COLO668 (cell line): ENCODE measurements at regions not wholly inside any gene's neighbourhood (a gene's known extent, or its start where the extent isn't known, plus 50 kb on each side); places are given as distances from the start of the nearest gene placed in this dataset.

Experiments
- DNase-seq: peaks from one replicate; lab custom pipeline; 2025; ENCODE audit not compliant: unreplicated experiment; lab: John Stamatoyannopoulos, UW

DNA sequence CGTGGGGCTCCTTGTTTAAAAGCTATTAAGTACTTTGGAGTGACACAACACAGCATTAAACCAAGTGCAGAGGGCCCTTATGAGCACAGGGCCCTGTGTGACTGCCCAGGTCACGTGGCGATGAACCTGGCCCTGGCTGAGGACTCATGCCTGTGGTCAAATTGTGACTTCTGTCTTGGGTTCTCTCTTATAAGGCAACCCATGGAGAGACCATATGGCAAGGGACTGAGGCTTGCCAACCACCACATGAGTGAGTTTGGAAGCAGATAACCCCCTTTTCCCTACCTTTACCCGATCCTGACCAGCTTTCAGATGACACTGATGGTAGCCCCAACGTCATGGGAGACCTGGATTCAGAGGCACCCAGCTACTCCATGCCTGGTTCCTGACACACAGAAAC, 140.5 kb downstream of the ZBTB18 start:
- DNase-seq = no peak

DNA sequence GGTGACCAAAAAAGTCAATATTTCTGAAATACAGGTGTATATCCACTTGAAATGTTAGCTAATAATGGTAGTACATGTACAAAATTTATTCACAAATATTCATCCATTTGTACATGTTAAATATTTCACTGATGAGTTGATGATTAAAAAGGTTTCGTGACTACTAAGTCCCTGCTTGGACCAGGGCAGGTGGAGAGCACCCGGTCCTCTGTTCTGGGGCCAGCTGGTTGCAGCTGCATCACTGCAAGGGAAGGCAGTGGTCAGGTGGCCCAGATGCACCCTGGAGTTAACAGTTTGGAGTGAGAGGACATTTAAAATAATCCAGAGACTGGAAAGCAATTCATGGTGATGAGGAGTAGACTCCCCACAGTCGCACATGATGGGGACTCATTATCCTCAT, 141.2 kb downstream of the ZBTB18 start:
- no peak for DNase-seq

DNA sequence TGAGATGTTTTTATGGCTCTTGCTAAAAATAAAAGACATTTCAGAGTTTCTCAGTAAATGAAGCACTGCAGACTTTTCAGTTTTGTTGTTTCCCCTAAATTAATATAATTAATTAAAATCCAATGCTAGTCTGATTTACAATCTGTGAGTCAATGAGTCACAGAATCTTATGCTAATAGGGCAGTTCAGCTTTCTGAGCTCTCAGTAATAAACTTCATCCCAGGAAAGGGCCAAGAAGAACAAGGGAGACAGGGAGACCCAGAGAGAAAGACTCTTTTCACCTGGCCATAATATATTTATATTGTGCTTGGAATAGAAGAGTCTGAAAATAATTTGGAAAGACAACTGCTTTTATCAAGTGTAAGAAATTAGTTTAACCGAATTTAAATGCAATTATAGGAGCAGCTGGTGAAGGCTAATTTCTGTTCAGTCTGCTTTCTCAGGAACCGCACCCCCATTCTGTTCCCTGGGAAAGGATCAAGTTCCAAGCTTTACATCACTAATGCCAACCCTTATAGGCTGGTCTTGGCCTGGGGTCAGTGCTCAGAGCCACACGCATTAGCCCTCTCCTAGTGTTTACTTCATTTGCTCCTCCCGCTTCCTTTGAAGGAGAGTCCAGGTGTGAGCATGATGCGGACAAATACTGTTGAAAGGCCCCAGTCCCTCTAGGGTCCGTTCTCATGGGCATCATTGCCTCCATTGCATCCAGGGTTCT, 145.6 kb downstream of the ZBTB18 start:
- no peak for DNase-seq

DNA sequence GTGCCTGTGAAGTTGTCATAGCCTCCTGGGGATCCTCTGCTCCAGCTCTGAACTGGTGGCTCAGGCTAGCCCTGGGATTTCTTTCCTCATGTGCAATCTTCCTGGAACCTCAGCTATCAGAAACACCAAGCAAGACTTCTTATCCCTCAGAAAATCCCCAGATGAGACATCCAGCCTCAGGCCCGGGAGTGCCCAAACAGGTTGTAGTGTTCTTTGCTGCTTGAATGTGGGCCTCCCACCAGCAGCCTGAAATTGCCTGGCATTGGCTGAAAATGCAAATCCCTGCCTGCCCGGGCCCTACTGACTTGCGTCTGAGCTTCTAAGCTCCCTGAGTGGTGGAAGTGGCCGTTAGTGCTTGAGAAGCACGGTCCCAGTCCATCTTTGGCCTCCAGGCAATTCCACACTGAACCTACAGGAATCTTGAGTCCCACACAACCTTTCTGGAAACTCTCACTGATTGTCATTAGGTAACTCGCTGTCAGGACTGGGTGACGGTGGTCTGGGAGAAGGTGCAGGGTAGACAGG, 146.8 kb downstream of the ZBTB18 start:
- no peak for DNase-seq

DNA sequence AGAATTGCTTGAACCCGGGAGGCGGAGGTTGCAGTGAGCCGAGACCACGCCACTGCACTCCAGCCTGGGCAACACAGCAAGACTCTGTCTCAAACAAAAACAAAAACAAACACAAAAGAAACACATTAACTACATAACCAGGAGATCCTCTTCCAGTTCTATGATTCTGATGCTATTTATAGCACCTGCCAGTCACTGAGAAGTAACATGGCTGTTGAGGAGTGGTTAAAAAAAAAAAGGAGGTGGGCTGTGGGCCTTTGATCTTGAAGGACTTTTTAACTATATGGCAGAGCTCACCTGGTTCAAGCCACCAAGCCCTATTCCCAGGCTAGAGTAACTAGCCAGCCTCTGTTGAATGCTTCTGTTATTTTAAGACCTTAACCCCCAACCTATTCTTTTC, 148.8 kb downstream of the ZBTB18 start:
- no peak for DNase-seq

DNA sequence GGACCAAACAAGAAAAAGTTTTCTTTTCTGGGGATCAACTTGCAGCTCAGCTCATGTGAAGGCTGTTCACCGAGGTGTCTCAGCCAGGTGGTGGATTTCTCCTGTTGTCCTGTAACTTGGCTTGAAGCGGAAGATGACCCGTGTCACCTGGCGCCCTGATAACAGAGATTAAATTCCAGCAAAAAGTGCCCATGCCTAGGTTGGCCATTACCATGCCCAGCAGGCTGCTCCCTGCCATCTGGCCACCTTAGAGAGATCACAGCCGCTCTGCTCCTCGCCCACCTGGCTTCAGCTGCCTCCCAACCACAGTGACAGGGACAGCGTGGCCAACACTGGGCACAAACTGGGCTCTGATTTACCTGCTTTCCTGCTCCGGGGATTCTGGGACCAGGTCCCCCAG, 149.5 kb downstream of the ZBTB18 start:
- no peak for DNase-seq

DNA sequence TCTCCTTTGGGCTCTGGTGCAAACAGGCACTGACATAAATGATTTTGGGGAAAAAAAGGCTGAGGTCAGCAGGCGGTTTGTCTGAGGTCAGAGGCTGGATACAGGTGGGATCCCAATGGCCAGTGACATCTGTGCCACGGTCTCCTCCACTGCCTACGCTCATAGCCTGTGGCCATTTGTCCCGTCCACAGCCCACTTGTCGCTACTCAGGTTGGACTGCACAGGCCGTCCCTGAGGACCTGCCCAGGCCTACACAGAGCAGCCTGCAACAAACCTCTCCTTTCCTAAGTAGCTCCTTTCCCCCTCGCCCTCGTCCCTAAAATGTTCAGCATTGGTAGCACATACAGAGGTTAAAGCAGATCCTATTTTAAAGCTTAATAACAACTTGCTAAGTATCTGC, 150.7 kb downstream of the ZBTB18 start:
- DNase-seq = no peak

DNA sequence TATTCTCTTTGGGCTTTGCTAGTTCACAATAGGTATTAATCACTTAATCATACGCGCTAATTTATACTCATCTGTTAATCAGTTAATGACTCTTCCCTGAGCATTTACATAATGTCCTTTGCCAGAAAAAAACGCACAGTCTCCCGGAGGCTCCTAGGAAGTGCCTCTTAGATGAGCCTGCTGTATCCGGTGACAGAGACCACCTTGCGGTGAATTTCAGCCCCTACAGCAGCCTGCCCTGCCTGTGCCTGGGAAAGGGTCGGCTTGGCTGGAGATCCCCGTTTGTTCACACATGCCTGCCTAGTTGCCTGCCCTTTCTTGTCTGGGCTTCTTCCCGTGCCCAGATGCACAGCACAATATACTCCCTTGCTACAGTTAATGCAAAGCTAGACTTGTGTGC, 152.9 kb downstream of the ZBTB18 start:
- DNase-seq = no peak

DNA sequence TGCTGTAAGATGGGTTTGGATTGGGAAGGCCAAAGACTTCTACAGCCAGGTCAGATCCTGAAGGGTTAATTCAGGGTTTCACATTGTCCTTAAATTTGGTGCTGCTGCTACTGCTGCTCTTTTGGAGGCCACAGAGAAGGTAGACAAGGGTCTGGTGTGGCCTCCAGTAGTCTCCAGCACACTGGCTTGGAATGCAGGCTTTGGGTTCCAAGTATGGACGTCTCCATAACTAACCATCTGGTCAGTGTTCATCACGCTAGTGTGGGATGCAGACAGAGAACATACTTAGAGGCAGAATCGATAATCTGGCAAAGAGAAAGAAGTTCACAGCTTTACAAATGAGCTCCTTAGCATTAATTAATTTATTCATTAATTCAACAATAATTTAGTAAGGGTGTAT, 154.1 kb downstream of the ZBTB18 start:
- DNase-seq = no peak

DNA sequence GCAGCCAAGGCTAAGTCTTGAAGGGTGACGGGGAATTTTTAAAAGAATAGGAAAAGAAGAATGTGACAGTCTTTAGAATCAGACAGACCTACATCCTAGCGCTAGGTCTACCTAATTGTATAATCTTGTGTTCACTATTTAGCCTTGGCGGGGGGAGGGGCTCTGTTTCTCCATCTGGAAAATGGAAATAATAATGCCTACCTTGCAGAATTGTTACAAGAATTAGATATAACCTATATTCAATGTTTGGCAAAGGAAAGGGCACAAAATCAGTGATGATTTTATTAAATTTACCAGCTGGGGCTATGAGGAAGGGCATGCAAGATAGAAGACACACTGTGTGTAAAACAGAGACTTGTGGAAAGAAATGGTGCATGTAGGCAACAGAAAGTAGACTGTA, 154.8 kb downstream of the ZBTB18 start:
- DNase-seq = no peak

DNA sequence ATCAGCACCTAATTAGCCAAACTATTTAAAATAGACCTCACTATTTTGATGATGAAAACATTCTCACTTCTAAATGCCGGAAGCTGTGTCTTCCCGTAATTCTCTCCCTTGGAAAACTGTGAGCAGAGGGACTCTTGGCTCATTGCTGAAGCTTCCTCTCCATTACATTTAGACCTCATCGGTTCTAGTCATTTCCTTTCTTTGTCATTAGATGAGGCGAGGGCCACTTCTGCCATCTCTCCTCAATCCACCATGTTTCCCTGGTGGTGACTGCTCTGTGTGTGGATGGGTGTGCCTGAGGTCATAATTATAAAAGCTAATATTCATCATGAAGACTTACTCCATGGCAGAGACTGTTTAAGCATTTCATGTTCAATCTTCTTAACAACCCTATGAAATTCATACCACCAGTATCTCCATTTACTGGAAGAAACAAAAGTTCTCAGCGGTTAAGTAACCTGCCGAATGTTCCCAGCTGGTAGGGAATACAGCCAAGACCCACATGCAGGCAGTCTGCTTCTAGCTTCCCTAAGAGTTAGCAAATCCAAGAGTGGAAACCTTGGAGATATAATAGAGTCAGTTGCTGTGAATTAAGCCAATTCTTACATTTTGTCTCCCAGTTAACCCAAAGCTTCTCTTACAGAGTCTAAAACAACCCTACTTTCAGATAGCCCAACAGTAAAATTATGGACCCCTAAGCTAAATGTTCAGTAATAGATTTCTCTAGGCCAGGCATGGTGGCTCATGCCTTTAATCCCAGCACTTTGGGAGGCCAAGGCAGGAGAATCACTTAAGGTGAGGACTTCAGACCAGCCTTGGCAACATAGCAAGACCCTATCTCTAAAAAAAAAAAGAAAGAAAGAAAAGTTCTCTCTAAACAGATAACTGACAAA, 156.2 kb downstream of the ZBTB18 start:
- no peak for DNase-seq

DNA sequence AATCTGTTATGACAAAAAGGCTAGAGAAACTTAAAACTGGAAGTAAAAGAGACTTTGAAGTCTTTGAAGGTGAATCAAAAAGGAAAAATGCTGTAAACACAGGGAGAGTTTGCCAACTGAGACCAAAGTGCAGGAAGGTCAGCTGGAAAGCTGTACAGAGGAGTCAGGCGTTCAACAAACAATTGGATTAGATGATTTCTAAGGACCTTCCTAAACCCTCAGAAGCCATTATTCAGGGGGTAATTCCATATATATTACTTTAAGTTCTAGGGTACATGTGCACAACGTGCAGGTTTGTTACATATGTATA, 156.8 kb downstream of the ZBTB18 start:
- DNase-seq = no peak

DNA sequence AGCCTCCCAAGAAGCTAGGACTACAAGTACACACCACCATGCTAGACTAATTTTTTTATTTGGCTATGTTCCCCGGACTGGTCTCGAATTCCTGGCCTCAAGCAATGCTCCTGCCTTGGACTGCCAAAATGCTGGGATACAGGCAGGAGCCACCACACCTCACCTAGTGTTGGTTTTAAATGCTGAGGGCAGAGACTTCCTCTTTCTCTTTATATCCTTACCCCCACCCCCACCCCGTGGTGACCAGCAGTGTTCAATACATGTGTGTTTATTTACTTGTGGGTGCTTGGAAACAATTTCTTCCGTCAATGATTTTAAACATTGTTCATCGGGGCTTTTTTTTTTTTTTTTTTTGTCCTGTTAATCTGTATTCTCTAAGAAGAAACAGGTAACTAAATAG, 158.9 kb downstream of the ZBTB18 start:
- DNase-seq = no peak

DNA sequence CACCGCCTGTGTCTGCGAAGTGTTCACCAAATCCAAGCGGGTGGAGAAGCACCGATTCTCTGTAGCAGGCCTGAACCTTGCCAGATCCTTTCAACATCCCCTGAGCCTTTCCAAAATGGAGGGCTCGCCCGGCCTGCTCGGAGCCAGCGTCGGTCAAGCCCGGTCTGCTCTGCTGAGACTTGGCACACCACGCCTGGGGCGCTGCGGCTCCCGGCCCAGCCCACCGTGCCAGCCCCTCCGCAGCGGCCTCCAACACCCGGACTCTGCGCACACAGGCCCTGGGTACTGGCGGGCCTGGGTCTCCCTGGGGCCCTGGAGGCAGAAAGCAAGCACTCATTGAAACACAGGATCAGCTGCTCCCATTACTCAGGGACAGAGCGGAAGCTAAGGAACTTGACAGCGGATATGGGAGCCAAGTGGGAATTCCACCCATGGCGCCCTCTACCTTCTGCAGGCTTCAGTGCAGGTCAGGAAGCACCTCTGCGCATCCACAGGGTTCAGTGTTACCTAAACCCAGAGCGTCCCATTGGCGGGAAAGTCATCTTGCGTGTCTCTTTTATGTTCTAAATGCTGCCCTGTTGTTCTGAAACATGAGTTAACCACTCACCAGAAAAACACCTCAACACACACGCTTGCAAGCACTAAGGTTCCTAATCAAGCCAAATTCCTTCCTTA, 159.9 kb downstream of the ZBTB18 start:
- peak; percentile 21 for DNase-seq

DNA sequence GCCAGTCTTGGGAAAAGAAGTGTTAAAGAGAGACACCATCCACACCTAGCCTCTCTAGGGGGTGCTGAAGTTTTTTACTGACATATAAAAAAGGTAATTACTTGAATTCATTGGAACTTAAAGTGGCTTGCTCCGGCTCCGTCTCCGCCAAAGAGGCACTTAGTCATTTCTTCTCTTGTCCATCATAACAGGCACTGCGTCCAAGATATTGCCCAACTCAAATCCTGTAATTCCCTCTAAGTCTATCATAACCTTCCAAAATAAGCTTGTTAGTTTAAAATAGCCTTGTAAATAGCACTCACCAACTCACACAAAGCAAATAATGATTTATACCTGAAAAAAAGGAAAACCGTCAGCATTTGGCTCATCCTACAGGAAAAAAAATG, 160.5 kb downstream of the ZBTB18 start:
- no peak for DNase-seq

DNA sequence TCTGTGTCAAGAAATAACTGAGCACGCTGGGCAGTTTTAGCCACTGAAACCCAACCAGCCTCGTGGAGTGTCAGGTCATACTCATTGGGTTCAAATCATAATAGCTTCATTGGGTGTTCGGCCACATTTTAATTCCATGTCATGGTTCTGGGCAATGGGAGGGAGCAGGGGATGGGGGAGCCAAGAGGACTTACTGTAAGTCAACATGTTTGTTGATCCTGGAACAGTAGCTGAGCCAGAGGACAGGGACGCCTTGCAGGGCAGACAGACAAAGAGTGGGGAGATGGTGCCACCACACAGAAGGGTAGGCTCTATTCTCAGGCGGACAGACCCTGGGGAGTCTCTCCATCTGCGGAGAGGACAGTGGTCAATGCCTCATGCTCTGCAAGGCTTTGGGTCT, 161.1 kb downstream of the ZBTB18 start:
- DNase-seq = no peak

DNA sequence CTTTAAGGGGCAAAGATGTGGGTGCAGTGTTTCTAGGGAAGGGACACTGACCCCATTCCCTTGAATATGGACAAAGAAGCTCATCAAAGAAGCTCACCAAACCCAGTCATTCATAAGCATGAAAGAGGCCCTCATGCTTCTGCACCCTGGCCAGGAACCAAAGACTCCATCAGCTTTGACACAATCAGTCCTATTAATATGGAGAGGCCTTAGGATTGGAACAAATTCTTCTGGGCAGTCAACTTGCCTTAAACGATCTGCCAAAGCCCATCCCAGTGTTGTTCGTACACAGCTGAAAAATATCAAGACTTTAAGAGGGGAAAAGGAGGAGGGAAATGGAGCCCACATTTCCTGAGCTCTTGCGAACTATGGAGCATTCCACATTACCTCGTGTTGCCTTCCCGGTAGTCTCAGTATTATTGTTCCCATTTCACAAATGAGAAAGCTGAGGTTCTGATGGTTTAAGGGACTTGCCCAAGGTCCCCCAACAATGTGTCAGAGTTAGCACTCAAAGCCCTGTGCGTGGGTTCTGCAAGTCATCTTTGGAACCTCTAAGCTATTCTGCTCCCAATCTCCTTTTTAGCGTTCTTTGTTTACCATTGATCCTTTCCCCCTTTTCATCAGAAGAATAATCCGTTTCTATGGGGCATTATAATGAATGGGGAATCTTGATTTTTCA, 161.9 kb downstream of the ZBTB18 start:
- DNase-seq = no peak

DNA sequence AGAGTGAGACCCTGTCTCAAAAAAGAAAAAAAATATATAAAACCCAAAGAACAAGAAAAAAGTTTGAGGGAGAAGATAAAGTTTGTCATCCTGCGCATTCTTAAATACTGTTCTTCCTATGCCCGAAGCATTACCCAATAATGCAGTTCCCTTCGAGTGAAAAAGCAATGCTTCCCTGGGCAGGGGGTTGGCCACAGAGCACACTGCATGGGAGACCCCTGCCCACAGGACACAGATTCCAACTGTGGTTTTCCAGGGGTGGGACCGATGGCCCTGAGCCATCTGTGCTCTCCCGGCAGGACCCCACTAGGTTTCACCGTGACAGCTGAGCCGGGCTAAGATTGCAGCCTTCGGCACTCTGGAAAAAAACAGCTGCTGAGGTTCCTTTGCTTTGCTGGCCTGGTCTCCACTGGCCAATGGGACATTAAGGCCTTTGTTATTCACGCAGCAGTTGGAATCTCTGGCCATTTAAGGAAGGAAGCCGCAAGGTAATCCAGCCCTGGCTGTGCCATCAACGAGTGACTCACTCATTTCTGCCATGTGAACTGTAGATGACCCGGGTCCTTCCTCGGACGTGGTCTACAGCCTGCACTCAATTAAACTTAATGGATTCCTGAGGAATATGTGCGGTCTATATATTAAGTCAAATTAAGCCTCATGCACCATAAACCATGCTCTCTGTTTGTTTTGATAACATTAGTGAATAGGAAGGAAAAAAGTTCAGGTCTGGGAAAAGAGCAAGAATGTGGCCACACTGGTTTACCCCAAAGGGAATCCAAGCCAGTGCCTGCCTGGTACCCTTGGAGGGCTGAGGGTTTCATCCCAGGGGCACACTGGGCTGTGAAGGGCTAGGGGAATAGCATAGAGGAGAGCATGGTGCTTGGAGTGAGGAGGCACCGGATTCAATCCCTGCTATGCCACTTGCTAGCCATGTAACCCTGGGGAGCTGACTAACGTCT, 163.2 kb downstream of the ZBTB18 start:
- no peak for DNase-seq

DNA sequence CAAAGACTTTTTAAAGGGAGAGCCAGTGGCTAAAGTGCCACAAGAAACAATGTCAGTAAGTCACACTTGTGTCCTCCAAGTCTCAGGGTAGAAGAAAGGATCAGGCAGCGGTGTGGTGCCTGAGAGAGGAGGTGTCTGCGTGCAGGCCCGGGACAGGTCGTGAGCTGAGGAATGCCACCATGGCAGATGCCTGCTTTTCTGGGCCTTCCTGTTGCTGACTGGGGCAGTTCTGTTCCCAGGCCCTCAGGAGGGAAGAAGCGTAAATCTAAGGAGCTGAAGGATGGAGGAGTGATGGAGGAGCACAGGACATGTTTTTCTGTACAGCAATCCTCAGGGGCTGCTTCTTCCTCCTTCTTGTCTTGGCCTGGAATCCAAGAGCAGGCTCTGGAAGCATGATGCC, 165.8 kb downstream of the ZBTB18 start:
- no peak for DNase-seq

DNA sequence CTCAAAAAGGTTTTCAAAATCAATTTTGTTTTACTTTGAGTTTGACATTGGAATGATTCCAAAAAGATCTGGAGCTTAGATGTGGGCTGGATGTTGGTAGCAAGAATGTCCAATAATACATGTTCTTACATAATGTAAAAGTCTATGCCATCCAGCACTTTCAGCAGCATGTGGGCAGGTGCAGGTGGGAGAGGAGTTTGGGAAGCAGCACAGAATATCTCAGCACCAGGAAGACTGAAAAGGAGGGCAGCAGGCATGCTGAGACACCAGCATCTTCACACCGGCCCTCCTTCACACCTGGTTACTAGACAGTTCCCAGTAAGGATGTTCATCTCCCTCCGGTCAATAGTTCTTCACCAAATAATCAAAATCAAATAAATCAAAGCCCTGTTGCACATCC, 166.6 kb downstream of the ZBTB18 start:
- no peak for DNase-seq
